Activated CD4-positive, alpha-beta T cell treated with anti-CD3 and anti-CD28 coated beads, Interleukin-2, amount 10 ng/mL, durations not matched to agents 24 days and 14 days (primary cell): ENCODE measurements at regions not wholly inside any gene's neighbourhood (a gene's known extent, or its start where the extent isn't known, plus 50 kb on each side); places are given as distances from the start of the nearest gene placed in this dataset.
"Not testable (repeated sequence)": the region's sequence is repeated elsewhere in the genome, so short reads cannot be mapped to it uniquely, and the experiment has no call there.

ENCODE experiments used
- DNase-seq: peaks from one replicate; pipeline ENCODE4 v3.0.0; 2022
- H3K27ac Mint-ChIP-seq: one replicate; pipeline ENCODE4 v1.8.0; 2022; ENCODE audit warnings: mild to moderate bottlenecking, mixed read lengths
- H3K27me3 Mint-ChIP-seq: one replicate; pipeline ENCODE4 v1.8.0; 2022; ENCODE audit warnings: mixed read lengths
- H3K36me3 Mint-ChIP-seq: one replicate; pipeline ENCODE4 v1.8.0; 2022; ENCODE audit warnings: low read depth, mild to moderate bottlenecking, mixed read lengths
- H3K4me1 Mint-ChIP-seq: one replicate; pipeline ENCODE4 v1.8.0; 2021; ENCODE audit warnings: mixed read lengths
- H3K4me3 Mint-ChIP-seq: one replicate; pipeline ENCODE4 v1.8.0; 2022; ENCODE audit warnings: mild to moderate bottlenecking, moderate library complexity, mixed read lengths
- H3K9me3 Mint-ChIP-seq: one replicate; pipeline ENCODE4 v1.8.0; 2021; ENCODE audit warnings: mixed read lengths
- intact Hi-C: fragments of 100-400 bp; cut with micrococcal nuclease; formaldehyde crosslinking; loops from one replicate; pipeline ENCODE4 v1.15.1; 2023

DNA sequence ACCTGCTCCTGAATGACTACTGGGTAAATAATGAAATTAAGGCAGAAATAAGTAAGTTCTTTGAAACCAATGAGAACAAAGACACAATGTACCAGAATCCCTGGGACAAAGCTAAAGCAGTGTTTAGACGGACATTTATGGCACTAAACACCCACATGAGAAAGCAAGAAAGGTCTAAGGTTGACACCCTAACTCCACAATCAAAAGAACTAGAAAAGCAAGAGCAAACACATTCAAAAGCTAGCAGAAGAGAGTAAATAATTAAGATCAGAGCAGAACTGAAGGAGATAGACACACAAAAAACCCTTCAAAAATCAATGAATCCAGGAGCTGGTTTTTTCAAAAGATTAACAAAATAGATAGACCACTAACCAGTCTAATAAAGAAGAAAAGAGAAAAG lies 203.2 kb upstream of the LRRC61 start:
- H3K36me3 Mint-ChIP-seq, H3K4me1 Mint-ChIP-seq, H3K4me3 Mint-ChIP-seq, DNase-seq, intact Hi-C loops, H3K9me3 Mint-ChIP-seq, H3K27ac Mint-ChIP-seq: not testable (repeated sequence)
- peaks cover 22% of the 10 kb centered on the region for H3K27me3 Mint-ChIP-seq

DNA sequence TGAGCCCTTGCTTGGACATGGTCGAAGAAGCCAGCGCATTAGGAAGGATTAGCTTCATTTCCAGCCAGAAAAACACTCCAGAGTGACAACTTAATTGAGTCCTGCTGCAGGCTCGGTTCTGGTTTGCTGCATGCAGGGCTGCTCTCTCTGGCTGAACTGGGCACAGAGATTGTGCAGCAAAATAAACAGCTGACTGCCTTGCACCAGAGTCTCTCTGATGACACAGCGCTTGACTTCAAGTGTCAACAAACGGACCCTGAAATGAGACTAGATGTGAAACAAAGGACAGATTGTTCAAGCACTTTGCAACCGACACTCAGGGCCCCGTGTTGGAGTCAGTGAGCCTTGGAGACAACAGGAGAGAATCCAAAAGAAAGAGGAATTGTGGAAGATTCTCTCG lies 197.3 kb upstream of the LRRC61 start:
- H3K4me3 Mint-ChIP-seq, H3K27ac Mint-ChIP-seq, H3K4me1 Mint-ChIP-seq, H3K36me3 Mint-ChIP-seq, DNase-seq, H3K9me3 Mint-ChIP-seq, H3K27me3 Mint-ChIP-seq, intact Hi-C loops: not testable (repeated sequence)

- H3K4me3 Mint-ChIP-seq, DNase-seq, intact Hi-C loops, H3K27me3 Mint-ChIP-seq, H3K36me3 Mint-ChIP-seq, H3K27ac Mint-ChIP-seq, H3K9me3 Mint-ChIP-seq, H3K4me1 Mint-ChIP-seq: not testable (repeated sequence)
Observed at GRCh38 chr7:150134451-150134850, 188.7 kb upstream of the LRRC61 start.

DNA sequence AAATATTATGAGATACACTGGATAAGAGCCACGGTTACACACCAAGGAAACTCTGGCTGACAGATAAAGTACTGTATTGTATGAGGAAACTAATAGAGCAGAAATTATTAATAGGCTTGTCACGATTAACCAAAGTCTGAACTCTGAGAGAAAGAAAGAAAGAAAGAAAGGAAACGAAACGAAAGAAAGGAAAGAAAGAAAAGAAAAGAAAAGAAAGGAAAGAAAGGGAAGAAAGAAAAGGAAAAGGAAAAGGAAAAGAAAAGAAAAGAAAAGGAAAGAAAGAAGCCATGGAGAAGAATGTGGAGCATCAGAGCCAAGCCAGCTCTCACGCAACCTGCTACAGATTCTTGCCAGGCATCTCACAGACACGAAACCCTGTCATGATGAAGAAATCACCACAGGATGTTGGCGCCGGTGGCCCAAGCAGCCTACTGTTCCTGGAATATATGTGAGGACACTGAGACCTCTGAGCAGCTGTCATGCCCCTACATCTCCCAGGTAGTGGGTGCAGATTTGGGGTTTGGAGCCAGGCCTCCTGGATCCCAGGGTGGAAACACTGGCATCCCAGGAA lies 187.4 kb upstream of the LRRC61 start:
- DNase-seq, intact Hi-C loops, H3K27ac Mint-ChIP-seq, H3K36me3 Mint-ChIP-seq, H3K27me3 Mint-ChIP-seq, H3K4me3 Mint-ChIP-seq, H3K4me1 Mint-ChIP-seq, H3K9me3 Mint-ChIP-seq: not testable (repeated sequence)

GRCh38 chr7:150139840-150140239 lies 183.3 kb upstream of the LRRC61 start:
- DNase-seq, H3K4me3 Mint-ChIP-seq, H3K27me3 Mint-ChIP-seq, intact Hi-C loops, H3K27ac Mint-ChIP-seq, H3K36me3 Mint-ChIP-seq, H3K4me1 Mint-ChIP-seq, H3K9me3 Mint-ChIP-seq: not testable (repeated sequence)

GRCh38 chr7:150141525-150142345 lies 181.4 kb upstream of the LRRC61 start:
- DNase-seq, H3K27me3 Mint-ChIP-seq, H3K9me3 Mint-ChIP-seq, H3K27ac Mint-ChIP-seq, H3K4me1 Mint-ChIP-seq, intact Hi-C loops, H3K4me3 Mint-ChIP-seq, H3K36me3 Mint-ChIP-seq: not testable (repeated sequence)

DNA sequence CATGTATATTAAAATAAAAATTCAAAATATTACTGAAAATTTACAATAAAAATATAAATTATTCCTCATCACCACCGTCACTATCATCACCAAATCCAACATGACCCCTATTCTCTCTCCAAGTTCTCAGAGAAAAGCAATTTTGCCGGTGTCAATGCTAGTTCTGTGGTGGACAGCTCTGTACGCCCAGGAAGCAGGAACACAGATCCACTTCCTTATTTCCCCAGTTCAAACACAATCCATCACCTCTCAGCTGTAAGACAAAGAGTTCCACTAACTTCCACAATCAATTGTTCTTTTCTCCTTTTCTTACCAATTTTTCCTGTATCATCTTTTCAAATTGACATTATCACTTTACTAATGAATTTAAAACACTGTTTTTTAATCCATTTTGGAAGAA lies 177.0 kb upstream of the LRRC61 start:
- H3K4me1 Mint-ChIP-seq, H3K4me3 Mint-ChIP-seq, H3K27ac Mint-ChIP-seq, DNase-seq, H3K9me3 Mint-ChIP-seq, intact Hi-C loops, H3K36me3 Mint-ChIP-seq, H3K27me3 Mint-ChIP-seq: not testable (repeated sequence)

DNA sequence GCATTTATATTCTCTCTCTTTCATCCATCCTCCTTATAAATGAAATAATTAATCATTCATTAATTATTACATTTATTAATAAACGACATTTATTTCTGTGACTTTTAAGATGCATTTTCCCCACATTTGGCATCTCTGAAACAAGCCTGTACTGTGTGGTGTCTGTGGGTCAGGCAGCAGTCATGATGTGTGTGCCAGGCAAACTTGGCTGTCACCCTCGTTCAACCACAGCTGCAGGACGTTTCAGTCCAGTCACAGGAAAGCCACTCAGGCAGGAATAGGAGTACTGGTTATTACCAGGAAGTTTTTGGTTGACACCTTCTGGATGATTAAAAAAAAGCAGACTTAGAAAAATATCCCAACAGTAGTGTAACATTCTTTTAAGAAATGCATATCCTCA lies 175.6 kb upstream of the LRRC61 start:
- intact Hi-C loops, H3K36me3 Mint-ChIP-seq, DNase-seq: not testable (repeated sequence)

GRCh38 chr7:150156015-150156414 lies 167.1 kb upstream of the LRRC61 start:
- H3K36me3 Mint-ChIP-seq, H3K27ac Mint-ChIP-seq, H3K27me3 Mint-ChIP-seq, H3K4me1 Mint-ChIP-seq, DNase-seq, H3K9me3 Mint-ChIP-seq, H3K4me3 Mint-ChIP-seq, intact Hi-C loops: not testable (repeated sequence)

More for the DNA sequence above, 175.6 kb upstream of the LRRC61 start:
- not testable (repeated sequence) for H3K27me3 Mint-ChIP-seq, H3K4me3 Mint-ChIP-seq, H3K9me3 Mint-ChIP-seq, H3K27ac Mint-ChIP-seq, H3K4me1 Mint-ChIP-seq

GRCh38 chr7:150158696-150159095 lies 164.5 kb upstream of the LRRC61 start:
- H3K4me3 Mint-ChIP-seq, H3K27me3 Mint-ChIP-seq, H3K4me1 Mint-ChIP-seq: not testable (repeated sequence)

DNA sequence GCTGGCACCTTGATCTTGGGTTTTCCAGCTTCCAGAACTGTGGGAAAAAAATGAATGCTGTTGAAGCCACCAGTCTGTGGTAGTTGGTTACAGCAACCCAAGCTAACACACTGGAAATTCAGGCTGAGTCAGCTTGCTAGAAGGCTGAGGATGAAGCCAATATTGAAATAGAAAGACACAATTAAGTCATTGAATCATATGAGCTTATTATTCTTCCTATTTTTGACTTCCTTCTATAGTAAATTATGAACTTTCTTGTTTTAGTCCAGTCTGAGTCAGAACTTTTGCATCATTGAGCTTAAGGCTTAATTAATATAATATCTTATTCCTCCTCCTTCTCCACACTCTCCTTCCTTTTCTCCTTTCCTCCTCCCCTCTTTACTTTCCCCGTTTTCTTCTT lies 153.6 kb upstream of the LRRC61 start:
- intact Hi-C loops, DNase-seq, H3K27ac Mint-ChIP-seq, H3K27me3 Mint-ChIP-seq, H3K4me1 Mint-ChIP-seq, H3K4me3 Mint-ChIP-seq, H3K9me3 Mint-ChIP-seq, H3K36me3 Mint-ChIP-seq: not testable (repeated sequence)

More at GRCh38 chr7:150158696-150159095, 164.5 kb upstream of the LRRC61 start:
- H3K9me3 Mint-ChIP-seq, intact Hi-C loops, H3K27ac Mint-ChIP-seq, H3K36me3 Mint-ChIP-seq, DNase-seq: not testable (repeated sequence)

- DNase-seq, H3K4me1 Mint-ChIP-seq, H3K36me3 Mint-ChIP-seq, H3K27ac Mint-ChIP-seq, intact Hi-C loops, H3K4me3 Mint-ChIP-seq, H3K9me3 Mint-ChIP-seq, H3K27me3 Mint-ChIP-seq: not testable (repeated sequence)
Observed at GRCh38 chr7:150169943-150170490, 153.1 kb upstream of the LRRC61 start.

GRCh38 chr7:150183602-150184001 lies 139.6 kb upstream of the LRRC61 start:
- not testable (repeated sequence) for H3K27ac Mint-ChIP-seq

DNA sequence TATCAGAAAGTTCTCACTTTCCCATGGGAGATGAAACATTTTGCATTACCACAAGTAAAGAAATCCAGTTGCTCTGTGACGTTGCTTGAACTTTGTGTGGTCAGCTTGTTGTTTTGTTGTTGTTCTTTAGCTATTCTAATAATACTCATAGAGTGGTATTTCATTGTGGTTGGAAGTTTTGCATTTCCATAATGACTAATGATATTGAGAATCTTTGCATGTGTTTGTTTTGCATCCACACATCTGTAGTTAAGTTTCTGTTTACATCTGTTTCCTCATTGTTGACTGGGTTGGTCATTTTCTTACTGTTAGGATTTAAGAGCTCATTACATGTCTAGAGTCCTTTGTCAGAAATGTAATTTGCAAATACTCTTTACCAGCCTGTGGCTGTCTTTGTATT lies 133.2 kb upstream of the LRRC61 start:
- H3K4me3 Mint-ChIP-seq, H3K4me1 Mint-ChIP-seq, H3K36me3 Mint-ChIP-seq, H3K9me3 Mint-ChIP-seq, DNase-seq, H3K27ac Mint-ChIP-seq, intact Hi-C loops: not testable (repeated sequence)
- H3K27me3 Mint-ChIP-seq = peaks cover 15% of the 10 kb centered on the region

More at GRCh38 chr7:150183602-150184001, 139.6 kb upstream of the LRRC61 start:
- H3K36me3 Mint-ChIP-seq, H3K4me1 Mint-ChIP-seq, H3K4me3 Mint-ChIP-seq, DNase-seq, H3K9me3 Mint-ChIP-seq, H3K27me3 Mint-ChIP-seq, intact Hi-C loops: not testable (repeated sequence)
